Keratinocyte (primary cell): ENCODE measurements at regions not wholly inside any gene's neighbourhood (a gene's known extent, or its start where the extent isn't known, plus 50 kb on each side); places are given as distances from the start of the nearest gene placed in this dataset.

ENCODE experiments used
- DNase-seq: peaks from one replicate; pipeline ENCODE4 v3.0.0-alpha.2; 2011; ENCODE audit warnings: low read depth, missing footprints, low spot score
- FAIRE-seq: peaks from 2 replicates; lab custom pipeline; 2011; peaks lifted over from hg19 to GRCh38; lab: Jason Lieb, UNC
- H2AFZ ChIP-seq: 2 replicates; pipeline ENCODE4 v1.6.0; 2012; ENCODE audit warnings: low read length, control low read depth, inconsistent platforms; ENCODE audit not compliant: control insufficient read depth
- H3K27ac ChIP-seq: 2 replicates; pipeline ENCODE4 v1.5.1; 2011; ENCODE audit warnings: low read length; ENCODE audit not compliant: control insufficient read depth, insufficient read depth
- H3K27me3 ChIP-seq: 3 replicates; pipeline ENCODE4 v1.6.0; 2011; ENCODE audit warnings: low read length; ENCODE audit not compliant: control insufficient read depth, insufficient read depth; ENCODE audit errors: extremely low read depth
- H3K36me3 ChIP-seq, 2 experiments: 2 replicates in 1 of 2; 3 replicates in 1 of 2; pipeline ENCODE4 v1.5.1; 2011; ENCODE audit warnings: low read length in 2 of 2, mild to moderate bottlenecking in 1 of 2; ENCODE audit not compliant: control insufficient read depth in 2 of 2, insufficient read depth in 2 of 2; ENCODE audit errors: extremely low read depth in 1 of 2
- H3K4me1 ChIP-seq: 3 replicates; pipeline ENCODE4 v1.5.1; 2011; ENCODE audit warnings: low read length; ENCODE audit not compliant: control insufficient read depth, insufficient read depth; ENCODE audit errors: extremely low read depth
- H3K4me2 ChIP-seq: 3 replicates; pipeline ENCODE4 v1.6.0; 2011; ENCODE audit warnings: low read depth, low read length; ENCODE audit not compliant: control insufficient read depth, insufficient read depth; ENCODE audit errors: extremely low read depth
- H3K4me3 ChIP-seq, 3 experiments: fragments of 200-600 bp in 1 of 3; sonication (generic) in 1 of 3; 2 replicates in 2 of 3; 3 replicates in 1 of 3; pipeline ENCODE4 v1.5.1; 2011 to 2016; ENCODE audit warnings: low read length in 3 of 3, mild to moderate bottlenecking in 3 of 3, control low read depth in 2 of 3, inconsistent platforms in 1 of 3, low read depth in 1 of 3, mixed read lengths in 1 of 3, mixed run types in 1 of 3, moderate library complexity in 1 of 3; ENCODE audit not compliant: control insufficient read depth in 2 of 3, insufficient read depth in 2 of 3; ENCODE audit errors: extremely low read depth in 1 of 3
- H3K79me2 ChIP-seq: 2 replicates; pipeline ENCODE4 v1.6.0; 2012; ENCODE audit warnings: low read length; ENCODE audit not compliant: control insufficient read depth, insufficient read depth
- H3K9ac ChIP-seq: 3 replicates; pipeline ENCODE4 v1.6.0; 2011; ENCODE audit warnings: low read length; ENCODE audit not compliant: control insufficient read depth, insufficient read depth; ENCODE audit errors: extremely low read depth
- H3K9me1 ChIP-seq: 3 replicates; pipeline ENCODE4 v1.6.0; 2011; ENCODE audit warnings: low read length; ENCODE audit not compliant: control insufficient read depth, insufficient read depth; ENCODE audit errors: extremely low read depth
- H3K9me3 ChIP-seq: 2 replicates; pipeline ENCODE4 v1.5.1; 2012; ENCODE audit warnings: low read depth, low read length; ENCODE audit not compliant: control insufficient read depth
- H4K20me1 ChIP-seq: 3 replicates; pipeline ENCODE4 v1.6.0; 2011; ENCODE audit warnings: low read length; ENCODE audit not compliant: control insufficient read depth, insufficient read depth; ENCODE audit errors: extremely low read depth
- EZH2 ChIP-seq: IDR thresholded peaks from one replicate; pipeline ENCODE4 v1.6.1; 2012; ENCODE audit warnings: inconsistent platforms, mild to moderate bottlenecking, low read length, moderate library complexity
- dilution Hi-C: fragments of 300-500 bp; cut with MboI; formaldehyde crosslinking; loops from one replicate; pipeline ENCODE4 v1.7.0; 2020; ENCODE audit warnings: low sequenced_read_pairs; ENCODE audit not compliant: extremely low pct_ligation_motif_present
- TF ChIP-seq, protein P1 (sequence below), 3 experiments: IDR thresholded peaks in 1 of 3; conservative IDR thresholded peaks in 1 of 3; optimal IDR thresholded peaks in 1 of 3; 2 replicates in 2 of 3; 3 replicates in 1 of 3; pipeline versions ENCODE3 to v1.5.1; 2011; ENCODE audit warnings: low read length in 3 of 3, mild to moderate bottlenecking in 3 of 3, moderate library complexity in 2 of 3, control low read depth in 1 of 3, inconsistent platforms in 1 of 3; ENCODE audit not compliant: insufficient read depth in 2 of 3; ENCODE audit errors: extremely low read depth in 1 of 3

DNA sequence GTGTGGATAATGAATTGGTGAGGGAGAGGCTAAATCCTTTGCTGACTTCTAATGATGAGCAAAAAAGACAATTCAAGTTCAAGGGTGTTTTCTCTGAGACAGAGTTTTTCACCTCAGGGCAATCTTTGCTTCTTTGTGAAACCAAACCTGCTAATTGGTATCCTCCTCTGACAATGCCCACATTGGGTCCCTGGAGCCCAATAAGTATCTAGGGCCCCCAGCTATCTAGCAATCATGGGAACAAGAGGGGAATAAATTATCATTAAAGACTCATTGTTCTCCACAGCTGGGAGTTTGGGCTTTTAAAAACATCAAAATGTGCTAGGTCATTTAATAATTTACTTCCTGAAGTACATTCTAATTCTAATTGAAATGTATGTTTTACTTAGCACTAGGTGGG lies 227.3 kb downstream of the TMEM167A start:
- Histone ChIP-seq H4K20me1 (no peaks in the 10 kb centered on the region), H3K36me3 (no peaks in the 10 kb centered on the region), H3K9ac (no peak overlapping the region), H3K79me2 (no peaks in the 10 kb centered on the region), H3K4me1 (no peaks in the 10 kb centered on the region), H3K4me2 (no peak overlapping the region), H3K27me3 (no peaks in the 10 kb centered on the region), H2AFZ (no peak overlapping the region), H3K9me3 (no peaks in the 10 kb centered on the region), H3K4me3 (no peak overlapping the region), H3K27ac (no peak overlapping the region), H3K9me1 (no peaks in the 10 kb centered on the region)
- no peak for DNase-seq
- dilution Hi-C loops: no loop called here
- FAIRE-seq: no peak
- no peak for TF ChIP-seq EZH2
- TF ChIP-seq, protein P1, sequence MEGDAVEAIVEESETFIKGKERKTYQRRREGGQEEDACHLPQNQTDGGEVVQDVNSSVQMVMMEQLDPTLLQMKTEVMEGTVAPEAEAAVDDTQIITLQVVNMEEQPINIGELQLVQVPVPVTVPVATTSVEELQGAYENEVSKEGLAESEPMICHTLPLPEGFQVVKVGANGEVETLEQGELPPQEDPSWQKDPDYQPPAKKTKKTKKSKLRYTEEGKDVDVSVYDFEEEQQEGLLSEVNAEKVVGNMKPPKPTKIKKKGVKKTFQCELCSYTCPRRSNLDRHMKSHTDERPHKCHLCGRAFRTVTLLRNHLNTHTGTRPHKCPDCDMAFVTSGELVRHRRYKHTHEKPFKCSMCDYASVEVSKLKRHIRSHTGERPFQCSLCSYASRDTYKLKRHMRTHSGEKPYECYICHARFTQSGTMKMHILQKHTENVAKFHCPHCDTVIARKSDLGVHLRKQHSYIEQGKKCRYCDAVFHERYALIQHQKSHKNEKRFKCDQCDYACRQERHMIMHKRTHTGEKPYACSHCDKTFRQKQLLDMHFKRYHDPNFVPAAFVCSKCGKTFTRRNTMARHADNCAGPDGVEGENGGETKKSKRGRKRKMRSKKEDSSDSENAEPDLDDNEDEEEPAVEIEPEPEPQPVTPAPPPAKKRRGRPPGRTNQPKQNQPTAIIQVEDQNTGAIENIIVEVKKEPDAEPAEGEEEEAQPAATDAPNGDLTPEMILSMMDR (optimal IDR thresholded peaks at IDR 0.05 in 1 of 3, IDR thresholded peaks at IDR 0.05 in 1 of 3, conservative IDR thresholded peaks at IDR 0.05 in 1 of 3; ENCODE audit: extremely low read depth in 1 of 3, insufficient read depth in 2 of 3, low read length in 3 of 3): no peak

DNA sequence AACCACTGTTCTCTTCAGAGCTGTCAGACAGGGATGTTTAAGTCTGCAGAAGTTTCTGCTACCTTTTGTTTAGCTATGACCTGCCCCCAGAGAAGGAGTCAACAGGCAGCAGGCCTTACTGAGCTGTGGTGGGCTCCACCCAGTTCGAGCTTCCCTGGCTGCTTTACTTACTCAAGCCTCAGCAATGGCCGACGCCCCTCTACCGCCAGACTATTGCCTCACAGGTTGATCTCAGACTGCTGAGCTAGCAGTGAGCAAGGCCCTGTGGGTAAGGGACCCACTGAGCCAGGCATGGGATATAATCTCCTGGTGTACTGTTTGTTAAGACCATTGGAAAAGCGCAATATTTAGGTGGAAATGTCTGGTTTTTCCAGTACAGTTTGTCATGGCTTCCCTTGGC lies 229.6 kb downstream of the TMEM167A start:
- H3K36me3 ChIP-seq: no peaks in the 10 kb centered on the region
- no peak for FAIRE-seq
- no peak overlapping the region for H2AFZ ChIP-seq
- no peaks in the 10 kb centered on the region for H3K27me3 ChIP-seq
- no peaks in the 10 kb centered on the region for H3K9me1 ChIP-seq
- H3K4me2 ChIP-seq: no peak overlapping the region
- no peaks in the 10 kb centered on the region for H3K79me2 ChIP-seq
- TF ChIP-seq EZH2: no peak
- TF ChIP-seq, protein P1 (optimal IDR thresholded peaks at IDR 0.05 in 1 of 3, IDR thresholded peaks at IDR 0.05 in 1 of 3, conservative IDR thresholded peaks at IDR 0.05 in 1 of 3; ENCODE audit: extremely low read depth in 1 of 3, insufficient read depth in 2 of 3, low read length in 3 of 3): no peak
- H3K9ac ChIP-seq: no peak overlapping the region
- dilution Hi-C loops: no loop called here
- no peak overlapping the region for H3K4me3 ChIP-seq
- no peak for DNase-seq
- no peak overlapping the region for H3K27ac ChIP-seq
- no peaks in the 10 kb centered on the region for H3K9me3 ChIP-seq
- no peaks in the 10 kb centered on the region for H3K4me1 ChIP-seq
- H4K20me1 ChIP-seq: no peaks in the 10 kb centered on the region
